ENCODE measurements at regions not wholly inside any gene's neighbourhood (a gene's known extent, or its start where the extent isn't known, plus 50 kb on each side); places are given as distances from the start of the nearest gene placed in this dataset.

- TF ChIP-seq CTCF (IDR thresholded peaks at IDR 0.05), result no peak
- TF ChIP-seq POLR2AphosphoS5 (IDR thresholded peaks at IDR 0.05), result no peak
Observed at GRCh38 chr14:101185946-101186345, 282.4 kb upstream of the RTL1 start.
